DOHH2 (cell line): ENCODE measurements at regions not wholly inside any gene's neighbourhood (a gene's known extent, or its start where the extent isn't known, plus 50 kb on each side); places are given as distances from the start of the nearest gene placed in this dataset.
"Not testable (repeated sequence)": the region's sequence is repeated elsewhere in the genome, so short reads cannot be mapped to it uniquely, and the experiment has no call there.

Source experiments
- H3F3A ChIP-seq: fragments of 200-600 bp; sonication (generic), shearing (Covaris generic); 2 replicates; pipeline ENCODE4 v1.6.0; 2016; ENCODE audit warnings: antibody characterized with exemption, mild to moderate bottlenecking; ENCODE audit not compliant: control insufficient read depth, insufficient read depth
- H3K27ac ChIP-seq: fragments of 200-600 bp; sonication (generic); 2 replicates; pipeline ENCODE4 v1.5.1; 2014; ENCODE audit warnings: low read depth, mild to moderate bottlenecking, low read length, moderate library complexity
- H3K27me3 ChIP-seq: fragments of 200-600 bp; sonication (generic); 2 replicates; pipeline ENCODE4 v1.6.1; 2014; ENCODE audit warnings: mild to moderate bottlenecking, low read length, mixed read lengths; ENCODE audit not compliant: control insufficient read depth
- H3K36me3 ChIP-seq: fragments of 200-600 bp; sonication (generic); 2 replicates; pipeline ENCODE4 v1.6.1; 2014; ENCODE audit warnings: mild to moderate bottlenecking, low read length, moderate library complexity, mixed read lengths; ENCODE audit not compliant: control insufficient read depth
- H3K4me1 ChIP-seq: fragments of 200-600 bp; sonication (generic); 2 replicates; pipeline ENCODE4 v1.6.1; 2014; ENCODE audit warnings: mild to moderate bottlenecking, low read length, mixed read lengths; ENCODE audit not compliant: control insufficient read depth
- H3K4me2 ChIP-seq: fragments of 200-600 bp; sonication (generic); 2 replicates; pipeline ENCODE4 v1.6.0; 2014; ENCODE audit warnings: mild to moderate bottlenecking, low read length, moderate library complexity
- H3K4me3 ChIP-seq: fragments of 200-600 bp; sonication (generic); 2 replicates; pipeline ENCODE4 v1.5.1; 2014; ENCODE audit warnings: mild to moderate bottlenecking, low read length, mixed read lengths
- H3K79me2 ChIP-seq: fragments of 200-600 bp; sonication (generic); 2 replicates; pipeline ENCODE4 v1.6.1; 2014; ENCODE audit warnings: mild to moderate bottlenecking, low read length, mixed read lengths; ENCODE audit not compliant: control insufficient read depth
- H3K9me2 ChIP-seq: fragments of 200-600 bp; sonication (generic); replicated peaks from 2 replicates; pipeline ENCODE4 v1.6.1; 2014; ENCODE audit warnings: mild to moderate bottlenecking, low read length, mixed read lengths; ENCODE audit not compliant: control insufficient read depth
- H3K9me3 ChIP-seq: fragments of 200-600 bp; sonication (generic); 2 replicates; pipeline ENCODE4 v1.6.1; 2014; ENCODE audit warnings: antibody characterized with exemption, low read length, mixed read lengths; ENCODE audit not compliant: control insufficient read depth, insufficient read depth
- H4K20me1 ChIP-seq: fragments of 200-600 bp; sonication (generic); 2 replicates; pipeline ENCODE4 v1.6.0; 2014; ENCODE audit warnings: low read depth, mild to moderate bottlenecking, antibody characterized with exemption, low read length, moderate library complexity; ENCODE audit not compliant: control insufficient read depth, insufficient read depth
- CTCF ChIP-seq: fragments of 200-600 bp; sonication (generic); IDR thresholded peaks from one replicate; pipeline ENCODE4 v1.5.1; 2014; ENCODE audit warnings: antibody characterized with exemption, mild to moderate bottlenecking, low read depth, low read length; ENCODE audit not compliant: poor library complexity, severe bottlenecking
- EZH2phosphoT487 ChIP-seq: fragments of 200-600 bp; sonication (generic); IDR thresholded peaks from 2 replicates; pipeline ENCODE4 v1.6.1; 2017; ENCODE audit warnings: borderline replicate concordance, mild to moderate bottlenecking, antibody characterized with exemption, low read length, moderate library complexity, mixed read lengths

- no peak for TF ChIP-seq EZH2phosphoT487
- no peak for TF ChIP-seq CTCF
- no peaks in the 10 kb centered on the region for H3K36me3 ChIP-seq
- no peaks in the 10 kb centered on the region for H4K20me1 ChIP-seq
- H3K9me2 ChIP-seq, result no peaks in the 10 kb centered on the region
- no peaks in the 10 kb centered on the region for H3K4me1 ChIP-seq
- no peaks in the 10 kb centered on the region for H3K9me3 ChIP-seq
- H3K27me3 ChIP-seq, result no peaks in the 10 kb centered on the region
- no peak overlapping the region for H3K4me3 ChIP-seq
- no peaks in the 10 kb centered on the region for H3K79me2 ChIP-seq
- H3K4me2 ChIP-seq, result no peak overlapping the region
- H3K27ac ChIP-seq, result no peak overlapping the region
- no peaks in the 10 kb centered on the region for H3F3A ChIP-seq
These were observed 420.1 kb downstream of the EDEM1 start for GRCh38 chr3:5607581-5607980.

GRCh38 chr3:5608971-5609370 is 421.5 kb downstream of the EDEM1 start:
- not testable (repeated sequence) for H3K27me3 ChIP-seq, H3K4me1 ChIP-seq, H3K79me2 ChIP-seq, H3K36me3 ChIP-seq, H3F3A ChIP-seq, H3K4me3 ChIP-seq, H3K9me2 ChIP-seq, H3K27ac ChIP-seq, H4K20me1 ChIP-seq, H3K4me2 ChIP-seq, H3K9me3 ChIP-seq

GRCh38 chr3:5613599-5613998 is 426.1 kb downstream of the EDEM1 start:
- no peaks in the 10 kb centered on the region for H3K9me2 ChIP-seq
- TF ChIP-seq EZH2phosphoT487 (no peak), CTCF (no peak)
- no peaks in the 10 kb centered on the region for H3K27me3 ChIP-seq
- no peaks in the 10 kb centered on the region for H4K20me1 ChIP-seq
- H3K79me2 ChIP-seq, result no peaks in the 10 kb centered on the region
- H3K4me1 ChIP-seq, result no peaks in the 10 kb centered on the region
- H3K4me2 ChIP-seq, result no peak overlapping the region
- no peaks in the 10 kb centered on the region for H3K36me3 ChIP-seq
- H3K9me3 ChIP-seq, result no peaks in the 10 kb centered on the region
- H3K4me3 ChIP-seq, result no peak overlapping the region
- no peaks in the 10 kb centered on the region for H3F3A ChIP-seq
- H3K27ac ChIP-seq, result no peak overlapping the region

GRCh38 chr3:5616873-5617272 is 429.4 kb downstream of the EDEM1 start:
- Histone ChIP-seq H3K27ac (no peak overlapping the region), H3K79me2 (no peaks in the 10 kb centered on the region), H3F3A (no peaks in the 10 kb centered on the region), H3K9me2 (no peaks in the 10 kb centered on the region), H3K4me1 (no peaks in the 10 kb centered on the region), H3K36me3 (no peaks in the 10 kb centered on the region), H4K20me1 (no peaks in the 10 kb centered on the region), H3K27me3 (no peaks in the 10 kb centered on the region), H3K4me2 (no peak overlapping the region), H3K4me3 (no peak overlapping the region), H3K9me3 (no peaks in the 10 kb centered on the region)
- no peak for TF ChIP-seq CTCF
- no peak for TF ChIP-seq EZH2phosphoT487
